HFFc6 (cell line): ENCODE measurements at regions not wholly inside any gene's neighbourhood (a gene's known extent, or its start where the extent isn't known, plus 50 kb on each side); places are given as distances from the start of the nearest gene placed in this dataset.

Source experiments
- DNase-seq: peaks from one replicate; pipeline ENCODE4 v3.0.0-alpha.2; 2018
- H3K27ac Mint-ChIP-seq: 2 replicates; pipeline ENCODE4 v1.8.0; 2020; ENCODE audit warnings: mild to moderate bottlenecking, mixed read lengths
- H3K27me3 Mint-ChIP-seq: 2 replicates; pipeline ENCODE4 v1.8.0; 2021; ENCODE audit warnings: mild to moderate bottlenecking, moderate library complexity, mixed read lengths; ENCODE audit not compliant: insufficient read depth
- H3K36me3 Mint-ChIP-seq: 2 replicates; pipeline ENCODE4 v1.8.0; 2021; ENCODE audit warnings: low read depth, mixed read lengths
- H3K4me1 Mint-ChIP-seq: 2 replicates; pipeline ENCODE4 v1.8.0; 2020; ENCODE audit warnings: low read depth, mixed read lengths
- H3K4me3 Mint-ChIP-seq: 2 replicates; pipeline ENCODE4 v1.8.0; 2020; ENCODE audit warnings: mild to moderate bottlenecking, moderate library complexity, mixed read lengths
- H3K9me3 Mint-ChIP-seq: 2 replicates; pipeline ENCODE4 v1.8.0; 2020; ENCODE audit warnings: mild to moderate bottlenecking, mixed read lengths
- TF ChIP-seq, protein P1 (sequence below): fragments of 200-600 bp; sonication (generic); IDR thresholded peaks from 2 replicates; pipeline ENCODE4 v1.5.0; 2021; ENCODE audit warnings: antibody characterized with exemption, mild to moderate bottlenecking

- H3K4me1 Mint-ChIP-seq = peaks cover 10% of the 10 kb centered on the region
- H3K9me3 Mint-ChIP-seq = no peaks in the 10 kb centered on the region
- DNase-seq = peak; percentile 18
- H3K4me3 Mint-ChIP-seq = no peak overlapping the region
- TF ChIP-seq, protein P1, sequence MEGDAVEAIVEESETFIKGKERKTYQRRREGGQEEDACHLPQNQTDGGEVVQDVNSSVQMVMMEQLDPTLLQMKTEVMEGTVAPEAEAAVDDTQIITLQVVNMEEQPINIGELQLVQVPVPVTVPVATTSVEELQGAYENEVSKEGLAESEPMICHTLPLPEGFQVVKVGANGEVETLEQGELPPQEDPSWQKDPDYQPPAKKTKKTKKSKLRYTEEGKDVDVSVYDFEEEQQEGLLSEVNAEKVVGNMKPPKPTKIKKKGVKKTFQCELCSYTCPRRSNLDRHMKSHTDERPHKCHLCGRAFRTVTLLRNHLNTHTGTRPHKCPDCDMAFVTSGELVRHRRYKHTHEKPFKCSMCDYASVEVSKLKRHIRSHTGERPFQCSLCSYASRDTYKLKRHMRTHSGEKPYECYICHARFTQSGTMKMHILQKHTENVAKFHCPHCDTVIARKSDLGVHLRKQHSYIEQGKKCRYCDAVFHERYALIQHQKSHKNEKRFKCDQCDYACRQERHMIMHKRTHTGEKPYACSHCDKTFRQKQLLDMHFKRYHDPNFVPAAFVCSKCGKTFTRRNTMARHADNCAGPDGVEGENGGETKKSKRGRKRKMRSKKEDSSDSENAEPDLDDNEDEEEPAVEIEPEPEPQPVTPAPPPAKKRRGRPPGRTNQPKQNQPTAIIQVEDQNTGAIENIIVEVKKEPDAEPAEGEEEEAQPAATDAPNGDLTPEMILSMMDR = no peak
- H3K27me3 Mint-ChIP-seq = peaks cover 27% of the 10 kb centered on the region
- no peaks in the 10 kb centered on the region for H3K36me3 Mint-ChIP-seq
- H3K27ac Mint-ChIP-seq = no peak overlapping the region
These were observed 57.1 kb upstream of the MLN start for GRCh38 chr6:33860706-33861474.

DNA sequence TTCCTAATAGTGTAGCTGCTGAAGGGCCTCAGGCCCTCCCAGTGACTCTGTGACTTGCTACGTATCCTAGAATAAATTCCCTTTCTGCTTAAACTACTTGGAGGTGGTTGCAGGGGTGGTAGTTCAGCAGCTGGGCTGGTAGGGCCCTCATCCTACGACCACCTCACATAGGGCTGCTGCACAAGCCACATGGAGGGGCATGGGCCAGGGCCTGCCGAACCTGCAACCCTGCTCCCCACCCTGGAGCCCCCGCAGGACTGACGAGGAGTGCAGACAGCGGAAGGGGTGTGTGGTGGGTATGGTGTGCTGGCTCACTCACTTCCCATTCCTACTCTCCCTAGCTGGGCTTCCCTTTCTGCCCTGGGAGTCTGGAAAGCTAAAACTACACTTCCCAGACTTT, 56.2 kb upstream of the MLN start:
- no peak overlapping the region for H3K4me3 Mint-ChIP-seq
- TF ChIP-seq, protein P1 = no peak
- no peaks in the 10 kb centered on the region for H3K9me3 Mint-ChIP-seq
- H3K36me3 Mint-ChIP-seq = no peaks in the 10 kb centered on the region
- H3K27ac Mint-ChIP-seq = no peak overlapping the region
- peaks cover 25% of the 10 kb centered on the region for H3K27me3 Mint-ChIP-seq
- H3K4me1 Mint-ChIP-seq = peaks cover 10% of the 10 kb centered on the region
- no peak for DNase-seq

- TF ChIP-seq, protein P1 = no peak
These were observed 55.2 kb upstream of the MLN start for GRCh38 chr6:33858804-33859505.

DNA sequence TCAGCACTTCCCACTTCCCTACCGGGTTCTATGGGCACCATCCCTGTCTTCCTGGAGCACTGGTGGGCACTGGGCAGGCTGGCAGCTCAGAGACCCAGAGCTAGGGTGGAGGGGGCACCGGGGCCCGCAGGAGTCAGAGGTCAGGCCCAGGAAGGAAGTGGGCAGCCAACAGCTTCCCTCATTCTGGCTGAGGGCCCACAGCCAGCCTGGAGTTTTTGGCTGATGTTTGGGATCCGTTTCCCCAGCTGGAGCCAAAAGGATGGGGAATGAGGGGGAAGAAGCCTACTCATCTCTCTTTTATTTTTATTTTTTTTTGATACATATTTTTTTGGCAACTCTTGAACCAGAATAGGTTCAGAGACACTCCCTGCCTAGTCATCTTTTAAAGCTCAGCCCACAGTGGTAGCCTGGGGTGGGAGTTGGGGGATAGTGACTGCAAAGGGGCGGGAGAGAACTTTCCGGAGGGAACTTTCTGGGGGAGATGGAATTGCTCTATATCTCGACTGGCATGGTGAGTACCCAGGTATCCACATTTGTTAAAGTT, 54.2 kb upstream of the MLN start:
- H3K4me3 Mint-ChIP-seq = no peak overlapping the region
- no peak for DNase-seq
- peaks cover 10% of the 10 kb centered on the region for H3K4me1 Mint-ChIP-seq
- H3K27me3 Mint-ChIP-seq = peaks cover 19% of the 10 kb centered on the region
- no peaks in the 10 kb centered on the region for H3K36me3 Mint-ChIP-seq
- H3K27ac Mint-ChIP-seq = no peak overlapping the region
- TF ChIP-seq, protein P1 = no peak
- no peaks in the 10 kb centered on the region for H3K9me3 Mint-ChIP-seq

More at GRCh38 chr6:33858804-33859505, 55.2 kb upstream of the MLN start:
- H3K36me3 Mint-ChIP-seq = no peaks in the 10 kb centered on the region
- no peak overlapping the region for H3K27ac Mint-ChIP-seq
- no peaks in the 10 kb centered on the region for H3K9me3 Mint-ChIP-seq
- DNase-seq = no peak
- H3K4me1 Mint-ChIP-seq = peaks cover 10% of the 10 kb centered on the region
- H3K4me3 Mint-ChIP-seq = no peak overlapping the region
- peaks cover 24% of the 10 kb centered on the region for H3K27me3 Mint-ChIP-seq

DNA sequence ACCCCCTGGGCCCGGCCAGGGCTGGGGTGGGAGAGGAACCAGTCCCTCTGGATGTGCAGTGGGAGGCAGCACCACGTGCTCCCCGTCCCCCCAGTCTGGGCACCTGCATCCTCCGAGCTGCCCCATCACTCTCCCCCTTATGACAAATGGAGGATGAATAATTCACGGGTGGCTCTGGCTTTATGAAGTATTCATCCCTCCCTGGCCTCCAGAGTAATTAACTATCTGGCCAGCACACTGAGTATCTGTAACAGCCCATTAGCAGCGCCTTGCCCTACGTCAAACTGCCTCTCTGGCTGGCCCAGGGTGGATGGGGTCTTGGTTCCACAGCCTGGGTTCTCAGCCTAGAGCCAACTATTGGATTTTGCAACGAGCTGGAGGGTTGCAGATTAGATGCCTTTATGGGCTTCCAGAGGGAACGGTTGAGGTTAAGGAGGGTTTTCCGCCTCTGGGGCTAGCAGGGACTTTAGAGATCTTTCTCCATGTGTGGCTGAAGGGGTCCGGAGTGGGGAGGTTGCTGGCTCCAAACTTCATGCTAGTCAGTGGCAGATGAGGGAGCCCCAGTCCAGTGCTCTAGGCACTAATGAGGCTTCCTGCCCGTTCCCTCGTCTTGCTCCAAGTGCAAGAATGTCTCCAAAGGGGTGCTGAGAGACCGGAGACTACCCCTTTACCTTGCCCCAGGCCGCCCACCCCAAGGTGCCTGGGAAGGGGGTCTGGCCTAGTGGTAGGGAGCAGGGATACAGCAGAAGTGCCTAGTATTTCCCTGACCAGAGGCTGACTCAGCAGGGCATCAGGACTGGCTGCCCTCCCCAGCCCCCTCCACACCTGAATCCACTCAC, 53.5 kb upstream of the MLN start:
- Mint-ChIP-seq H3K9me3 (no peaks in the 10 kb centered on the region), H3K27me3 (peaks cover 23% of the 10 kb centered on the region), H3K36me3 (no peaks in the 10 kb centered on the region), H3K4me3 (no peak overlapping the region), H3K4me1 (peaks cover 10% of the 10 kb centered on the region), H3K27ac (no peak overlapping the region)
- DNase-seq = no peak
- TF ChIP-seq, protein P1 = no peak
